NT2/D1 (cell line): ENCODE measurements at regions not wholly inside any gene's neighbourhood (a gene's known extent, or its start where the extent isn't known, plus 50 kb on each side); places are given as distances from the start of the nearest gene placed in this dataset.

Source experiments
- DNase-seq: peaks from one replicate; pipeline ENCODE4 v3.0.0-alpha.2; 2011; ENCODE audit warnings: low read depth, low spot score
- H3K27me3 ChIP-seq: 2 replicates; pipeline ENCODE4 v1.6.0; 2011; ENCODE audit warnings: mild to moderate bottlenecking; ENCODE audit not compliant: insufficient read length, insufficient read depth
- H3K36me3 ChIP-seq: 2 replicates; pipeline ENCODE4 v1.6.1; 2011; ENCODE audit warnings: mild to moderate bottlenecking, low read length, mixed read lengths; ENCODE audit not compliant: insufficient read depth, insufficient read length
- H3K4me1 ChIP-seq: 2 replicates; pipeline ENCODE4 v1.5.1; 2011; ENCODE audit not compliant: insufficient read depth, insufficient read length
- H3K4me3 ChIP-seq: 2 replicates; pipeline ENCODE4 v1.5.1; 2011; ENCODE audit warnings: low read depth; ENCODE audit not compliant: insufficient read length
- H3K9ac ChIP-seq: 2 replicates; pipeline ENCODE4 v1.6.0; 2011; ENCODE audit warnings: low read depth; ENCODE audit not compliant: insufficient read length
- H3K9me3 ChIP-seq: 2 replicates; pipeline ENCODE4 v1.5.1; 2011; ENCODE audit warnings: mild to moderate bottlenecking, low read length; ENCODE audit not compliant: insufficient read depth
- SUZ12 ChIP-seq: IDR thresholded peaks from 2 replicates; pipeline ENCODE4 v1.6.1; 2011; ENCODE audit not compliant: insufficient read length, insufficient read depth; ENCODE audit errors: extremely low read depth
- YY1 ChIP-seq: IDR thresholded peaks from 2 replicates; pipeline ENCODE4 v1.6.1; 2011; ENCODE audit not compliant: insufficient read length, insufficient read depth
- ZNF274 ChIP-seq: IDR thresholded peaks from 2 replicates; pipeline ENCODE4 v1.6.1; 2011; ENCODE audit warnings: mild to moderate bottlenecking, low read depth, low read length

DNA sequence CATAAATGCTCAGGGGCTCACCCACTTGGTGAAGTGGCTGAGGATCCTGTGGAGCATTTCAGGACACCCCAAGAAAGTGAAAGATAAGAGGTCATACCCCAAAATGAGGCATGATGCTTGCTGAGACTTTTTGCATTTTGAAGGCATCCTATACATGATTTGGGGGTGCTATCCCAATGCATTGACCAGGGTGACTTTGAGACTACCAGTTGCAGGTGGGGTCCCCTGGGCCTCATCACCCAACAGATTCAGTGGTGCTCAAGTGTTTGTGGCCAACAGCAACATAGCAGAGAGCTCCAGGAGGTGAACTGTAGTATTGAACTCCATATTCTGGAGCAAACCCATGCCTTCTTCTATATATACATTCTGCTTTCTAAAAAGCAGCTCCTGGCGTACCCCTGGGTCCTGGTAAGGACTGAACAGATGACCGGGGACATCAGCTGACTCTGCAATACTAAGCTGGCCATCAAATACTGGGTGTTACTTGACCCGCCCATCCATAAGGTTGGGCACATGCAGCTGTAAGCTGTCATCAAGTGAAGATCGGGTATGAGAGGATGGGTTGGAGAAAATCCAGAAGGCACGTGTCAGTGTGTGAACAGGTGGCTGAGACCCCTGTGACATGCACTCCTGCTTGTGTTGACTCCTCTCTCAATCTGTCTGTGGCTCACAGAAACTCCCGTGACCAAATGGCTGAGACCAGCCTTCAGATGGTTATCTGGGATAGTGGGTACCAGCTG is 143.3 kb downstream of the KLF13 start:
- no peaks in the 10 kb centered on the region for H3K36me3 ChIP-seq
- no peak for TF ChIP-seq YY1

DNA sequence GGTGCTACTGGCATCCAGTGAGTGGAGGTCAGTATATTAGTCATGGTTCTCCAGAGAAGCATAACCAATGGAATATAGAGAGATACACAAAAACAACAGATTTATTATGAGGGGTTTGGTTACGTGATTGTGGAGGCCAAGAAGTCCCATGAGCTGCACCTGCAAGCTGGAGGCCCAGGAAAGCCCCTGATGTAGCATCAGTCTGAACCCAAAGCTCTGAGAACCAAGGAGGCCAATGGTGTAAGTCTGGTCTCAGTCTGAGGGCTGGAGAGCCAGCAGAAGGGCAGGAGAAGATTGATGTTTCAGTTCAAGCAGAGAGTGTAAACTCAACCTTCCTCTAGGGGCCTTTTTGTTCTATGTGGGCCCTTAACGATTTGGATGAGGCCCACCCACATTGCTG is 144.1 kb downstream of the KLF13 start:
- no peaks in the 10 kb centered on the region for H3K36me3 ChIP-seq

More for the DNA sequence above, 143.3 kb downstream of the KLF13 start:
- no peak for DNase-seq
- H3K9ac ChIP-seq = no peak overlapping the region
- no peaks in the 10 kb centered on the region for H3K9me3 ChIP-seq
- no peaks in the 10 kb centered on the region for H3K27me3 ChIP-seq
- H3K4me1 ChIP-seq = no peaks in the 10 kb centered on the region
- H3K4me3 ChIP-seq = no peak overlapping the region

DNA sequence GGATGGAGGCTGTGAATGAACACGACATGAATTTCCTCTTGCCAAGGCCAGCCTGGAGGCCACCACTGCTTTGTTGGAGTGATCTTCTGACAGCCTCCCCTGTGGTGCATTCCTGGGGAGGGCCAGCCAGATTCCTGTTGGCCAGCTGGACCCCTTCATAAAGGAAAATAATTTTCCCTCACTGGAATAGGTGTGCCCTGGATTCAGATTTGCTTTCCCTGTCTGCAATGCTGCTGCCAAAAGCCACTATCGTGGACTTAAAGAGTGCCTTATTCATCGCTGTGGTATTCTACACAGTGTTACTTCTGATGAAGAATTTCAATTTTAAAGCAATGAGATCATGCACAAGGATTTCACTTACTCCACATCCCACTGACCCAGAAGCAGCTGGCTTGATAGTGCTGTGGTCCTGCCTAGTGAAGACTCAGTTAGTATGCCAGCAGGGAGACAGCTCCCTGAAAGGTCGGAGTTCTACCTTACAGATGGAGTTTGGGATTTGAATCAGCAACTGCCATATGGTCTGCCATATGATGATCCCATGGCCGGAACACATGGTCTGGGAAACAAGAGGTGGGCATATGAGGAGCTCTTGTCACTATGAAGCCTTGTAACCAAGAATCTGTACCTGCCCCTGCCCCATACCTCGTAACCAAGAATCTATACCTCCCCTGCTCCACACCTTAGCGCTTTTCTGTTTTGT is 145.2 kb downstream of the KLF13 start:
- no peaks in the 10 kb centered on the region for H3K36me3 ChIP-seq
- TF ChIP-seq SUZ12 = no peak
- TF ChIP-seq YY1 = no peak
- no peaks in the 10 kb centered on the region for H3K27me3 ChIP-seq
- H3K4me3 ChIP-seq = no peak overlapping the region
- H3K4me1 ChIP-seq = no peaks in the 10 kb centered on the region
- H3K9ac ChIP-seq = no peak overlapping the region
- no peaks in the 10 kb centered on the region for H3K9me3 ChIP-seq
- no peak for DNase-seq

More for the DNA sequence above, 144.1 kb downstream of the KLF13 start:
- Histone ChIP-seq H3K9ac (no peak overlapping the region), H3K4me1 (no peaks in the 10 kb centered on the region), H3K27me3 (no peaks in the 10 kb centered on the region), H3K4me3 (no peak overlapping the region), H3K9me3 (no peaks in the 10 kb centered on the region)
- TF ChIP-seq ZNF274 (no peak), YY1 (no peak), SUZ12 (no peak)
- DNase-seq = no peak

DNA sequence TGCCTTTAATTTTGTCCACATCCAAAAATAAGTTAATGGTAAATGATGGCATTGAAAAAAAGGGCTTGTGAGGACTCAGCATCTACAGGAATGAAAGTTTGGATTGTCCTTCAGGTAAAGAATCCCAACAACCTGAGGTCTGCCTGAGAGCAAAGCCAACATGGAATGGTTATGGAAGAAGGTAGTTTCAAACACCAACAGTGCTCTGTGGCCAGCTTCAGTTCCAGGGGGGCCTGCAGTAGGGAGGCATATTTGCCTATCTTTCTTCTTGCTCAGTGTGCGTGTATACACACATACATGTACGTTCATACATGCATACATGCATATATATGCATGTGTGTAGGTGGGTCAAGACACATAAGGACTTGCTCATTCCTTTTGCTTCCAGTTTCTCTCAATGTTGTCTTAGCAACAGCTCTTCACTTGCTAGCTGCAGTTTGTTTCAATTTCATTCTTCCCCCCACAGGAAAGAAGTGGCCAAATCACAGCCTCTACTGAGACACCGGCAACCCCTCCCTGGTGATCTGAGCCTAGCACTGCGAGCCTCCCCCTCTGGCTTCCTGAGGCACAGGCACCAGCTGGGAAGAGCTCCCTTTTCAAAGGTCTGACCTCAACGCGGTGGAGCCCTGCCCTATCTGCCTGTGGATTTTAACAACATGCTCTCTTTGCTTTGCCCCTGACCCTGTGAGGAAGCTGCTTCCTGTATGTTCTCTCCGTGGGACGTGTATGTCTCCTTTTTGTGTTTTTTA is 146.2 kb downstream of the KLF13 start:
- no peak overlapping the region for H3K9ac ChIP-seq
- no peak overlapping the region for H3K4me3 ChIP-seq
- H3K4me1 ChIP-seq = no peaks in the 10 kb centered on the region

DNA sequence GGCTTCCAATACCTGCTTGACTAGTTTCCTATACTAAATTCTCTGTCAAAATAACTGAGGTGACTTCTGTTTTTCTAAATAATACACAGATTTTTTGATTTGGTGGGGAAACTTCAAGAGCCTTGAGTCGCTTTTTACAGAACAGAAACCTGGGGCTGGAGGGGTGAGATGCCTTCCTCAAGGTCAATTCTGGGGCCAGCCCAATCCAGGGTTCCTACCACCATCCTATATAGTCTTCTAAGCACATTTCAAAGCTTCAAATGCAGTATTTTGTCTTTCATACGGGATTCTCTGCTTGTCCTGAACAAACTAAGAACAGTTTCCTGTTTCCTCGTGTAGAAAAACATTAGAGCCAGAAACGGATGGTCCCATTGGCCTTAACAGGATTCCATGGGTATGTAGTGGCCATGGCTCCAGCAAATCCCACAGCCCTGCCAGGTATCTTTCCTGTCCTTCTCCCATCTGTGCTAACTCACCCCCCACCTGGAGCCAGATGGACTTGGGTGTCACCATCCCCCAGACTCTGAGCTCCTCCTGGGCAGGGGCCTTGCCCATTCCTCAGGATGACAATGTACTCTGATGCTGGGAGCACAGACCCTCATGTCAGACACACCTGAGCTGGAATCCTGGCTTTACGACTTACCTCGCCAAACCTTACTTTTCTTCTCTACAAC is 146.9 kb downstream of the KLF13 start:
- no peaks in the 10 kb centered on the region for H3K4me1 ChIP-seq
- no peaks in the 10 kb centered on the region for H3K9me3 ChIP-seq
- H3K4me3 ChIP-seq = no peak overlapping the region
- no peak overlapping the region for H3K9ac ChIP-seq
- no peak for TF ChIP-seq SUZ12
- no peaks in the 10 kb centered on the region for H3K36me3 ChIP-seq
- DNase-seq = no peak
- no peaks in the 10 kb centered on the region for H3K27me3 ChIP-seq

More for the DNA sequence above, 146.2 kb downstream of the KLF13 start:
- H3K36me3 ChIP-seq = no peaks in the 10 kb centered on the region
- TF ChIP-seq SUZ12 = no peak
- TF ChIP-seq ZNF274 = no peak
- TF ChIP-seq YY1 = no peak
- no peaks in the 10 kb centered on the region for H3K27me3 ChIP-seq
- H3K9me3 ChIP-seq = no peaks in the 10 kb centered on the region
- no peak for DNase-seq

DNA sequence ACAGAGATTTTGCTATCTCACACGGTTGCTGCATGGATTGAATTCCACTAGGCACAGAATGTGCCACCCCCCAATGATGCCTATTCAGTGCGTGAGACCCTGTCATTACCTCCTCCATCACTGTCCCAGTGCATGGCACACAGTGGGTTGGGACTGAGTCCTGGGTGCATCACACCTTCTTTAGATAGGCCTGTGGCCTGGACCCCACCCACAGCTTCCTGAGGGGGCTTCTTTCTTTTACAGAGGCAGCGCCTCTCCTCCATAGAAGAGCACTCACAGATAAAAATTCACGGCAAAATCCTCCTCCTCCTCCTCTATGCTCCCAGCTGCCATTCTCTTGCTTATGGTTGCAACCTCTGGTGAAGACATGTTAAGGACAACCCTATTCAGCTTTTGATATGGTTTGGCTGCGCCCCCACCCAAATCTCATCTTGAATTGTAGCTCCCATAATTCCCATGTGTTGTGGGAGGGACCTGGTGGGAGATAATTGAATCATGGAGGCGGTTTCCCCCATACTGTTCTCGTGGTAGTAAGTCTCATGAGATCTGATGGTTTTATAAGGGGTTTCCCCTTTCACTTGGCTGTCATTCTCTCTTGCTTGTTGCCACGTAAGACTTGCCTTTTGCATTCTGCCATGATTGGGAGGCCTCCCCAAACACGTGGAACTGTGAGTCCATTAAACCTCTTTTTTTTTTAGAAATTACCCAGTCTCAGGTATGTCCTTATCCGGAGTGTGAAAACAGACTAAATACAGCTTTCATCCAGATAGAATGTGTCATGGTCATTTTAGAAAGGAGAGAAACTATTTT is 147.6 kb downstream of the KLF13 start:
- DNase-seq = no peak
- no peaks in the 10 kb centered on the region for H3K9me3 ChIP-seq
- no peaks in the 10 kb centered on the region for H3K36me3 ChIP-seq
- no peaks in the 10 kb centered on the region for H3K27me3 ChIP-seq
- H3K9ac ChIP-seq = no peak overlapping the region
- no peak overlapping the region for H3K4me3 ChIP-seq
- TF ChIP-seq ZNF274 (no peak), YY1 (no peak), SUZ12 (no peak)
- H3K4me1 ChIP-seq = no peaks in the 10 kb centered on the region
